ENCODE measurements at regions not wholly inside any gene's neighbourhood (a gene's known extent, or its start where the extent isn't known, plus 50 kb on each side); places are given as distances from the start of the nearest gene placed in this dataset.

- no peak for DNase-seq (ENCODE audit: extremely low read depth, low read depth)
Observed at GRCh38 chr4:22903913-22904312, 211.2 kb downstream of the GBA3 start.

DNA sequence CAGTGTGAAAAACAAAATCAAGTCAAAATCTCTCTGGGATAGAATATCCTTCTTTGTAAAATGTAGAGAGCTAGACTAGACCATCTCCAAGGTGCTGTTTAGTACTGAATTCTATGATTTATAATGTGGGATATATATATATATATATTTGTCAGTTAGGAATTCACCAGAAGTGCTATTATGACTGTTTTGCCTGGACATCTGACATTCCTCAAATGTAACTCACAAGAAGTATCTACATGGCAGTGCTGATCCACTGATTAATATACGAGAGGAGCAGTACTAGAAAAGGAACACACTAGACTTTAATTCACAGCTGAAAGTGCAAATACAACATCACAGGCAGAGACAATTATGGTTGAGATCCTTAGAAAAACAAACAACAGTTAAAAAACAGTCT, 208.9 kb downstream of the GBA3 start:
- no peak for DNase-seq (ENCODE audit: extremely low read depth, low read depth)

DNA sequence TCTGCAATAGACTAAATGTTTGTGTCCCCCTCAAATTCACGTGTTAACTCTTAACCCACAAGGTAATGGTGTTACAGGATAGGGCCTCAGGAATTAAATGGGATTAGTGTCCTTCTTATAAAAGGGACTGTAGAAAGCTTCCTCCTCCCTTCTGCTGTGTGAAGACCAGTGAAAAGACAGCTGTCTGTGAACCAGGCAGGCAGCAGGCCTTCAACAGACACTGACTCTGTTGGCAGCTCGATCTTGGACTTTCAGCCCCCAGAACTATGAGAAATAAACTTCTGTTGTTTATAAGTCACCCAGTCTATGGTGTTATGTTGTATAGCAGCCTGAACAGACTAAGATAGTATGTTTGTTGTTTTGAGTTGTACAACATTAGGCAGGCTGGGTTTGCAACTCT, 208.1 kb downstream of the GBA3 start:
- DNase-seq (ENCODE audit: extremely low read depth, low read depth), result no peak

- DNase-seq (ENCODE audit: extremely low read depth, low read depth), result peak; percentile 33
Observed at GRCh38 chr4:22897520-22898108, 204.9 kb downstream of the GBA3 start.

DNA sequence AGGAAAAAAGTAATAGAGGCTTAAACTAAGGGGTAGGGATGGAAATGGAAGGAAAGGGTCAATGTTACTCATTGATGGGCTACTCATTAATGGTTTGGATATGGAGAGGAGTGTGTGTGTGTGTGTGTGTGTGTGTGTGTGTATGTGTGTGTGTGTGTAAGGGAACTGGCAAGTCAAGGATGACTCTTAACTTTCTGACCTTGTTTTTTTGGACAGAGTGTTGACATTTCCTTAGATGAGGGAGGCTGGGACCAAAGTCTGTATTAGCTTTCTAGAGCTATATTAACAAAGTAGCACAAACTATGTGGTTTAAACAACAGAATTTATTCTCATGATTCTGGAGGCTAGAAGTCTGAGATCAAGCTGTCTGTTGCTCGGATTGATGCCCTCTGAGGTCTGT, 202.7 kb downstream of the GBA3 start:
- no peak for DNase-seq (ENCODE audit: extremely low read depth, low read depth)

DNA sequence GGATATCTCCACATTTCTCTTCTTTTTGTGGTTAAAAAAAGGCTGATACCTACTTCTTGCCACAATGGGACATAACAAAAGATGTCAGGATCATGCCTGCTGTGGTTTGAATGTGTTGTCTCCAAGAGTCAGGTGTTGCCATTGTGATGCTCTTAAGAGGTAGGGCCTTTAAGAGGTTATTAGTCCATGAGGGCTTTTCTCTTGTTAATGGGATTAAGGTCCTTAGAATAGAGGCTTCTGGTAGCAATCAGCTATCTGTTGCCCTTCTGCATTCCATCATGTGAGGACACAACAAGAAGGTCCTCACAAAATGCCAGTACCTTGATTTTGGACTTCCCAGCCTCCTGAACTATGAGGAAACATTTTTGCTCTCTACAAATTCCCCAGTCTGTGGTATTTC, 191.4 kb downstream of the GBA3 start:
- no peak for DNase-seq (ENCODE audit: extremely low read depth, low read depth)

GRCh38 chr4:22881411-22881810, 188.7 kb downstream of the GBA3 start:
- no peak for DNase-seq (ENCODE audit: extremely low read depth, low read depth)

DNA sequence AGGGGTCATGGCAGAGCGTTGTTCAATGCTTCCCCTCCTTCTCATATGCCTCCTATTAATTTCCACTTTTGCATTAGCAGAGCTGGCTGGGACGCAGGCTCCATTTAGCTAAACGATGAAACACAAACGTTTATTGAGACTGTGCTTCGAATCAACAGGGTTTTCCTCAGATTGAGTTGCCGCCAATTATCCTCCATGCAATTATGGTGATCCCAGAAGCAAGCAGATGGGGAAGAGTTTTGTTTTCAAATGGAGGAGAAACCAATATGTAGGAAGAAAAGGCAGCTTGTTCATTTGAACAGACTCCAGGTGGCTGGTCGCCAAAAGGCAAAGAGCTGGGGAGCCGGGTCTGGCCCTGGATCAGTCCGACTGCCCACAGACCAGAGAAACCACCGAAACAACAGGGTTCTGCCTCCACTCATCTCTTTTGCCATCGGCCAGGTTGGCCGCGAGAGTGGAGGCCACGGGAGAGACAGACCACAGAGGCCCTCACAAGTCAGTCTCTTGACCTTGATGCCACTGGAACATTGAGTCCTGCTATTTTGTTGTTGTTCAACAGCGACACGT, 184.8 kb downstream of the GBA3 start:
- no peak for DNase-seq (ENCODE audit: extremely low read depth, low read depth)

DNA sequence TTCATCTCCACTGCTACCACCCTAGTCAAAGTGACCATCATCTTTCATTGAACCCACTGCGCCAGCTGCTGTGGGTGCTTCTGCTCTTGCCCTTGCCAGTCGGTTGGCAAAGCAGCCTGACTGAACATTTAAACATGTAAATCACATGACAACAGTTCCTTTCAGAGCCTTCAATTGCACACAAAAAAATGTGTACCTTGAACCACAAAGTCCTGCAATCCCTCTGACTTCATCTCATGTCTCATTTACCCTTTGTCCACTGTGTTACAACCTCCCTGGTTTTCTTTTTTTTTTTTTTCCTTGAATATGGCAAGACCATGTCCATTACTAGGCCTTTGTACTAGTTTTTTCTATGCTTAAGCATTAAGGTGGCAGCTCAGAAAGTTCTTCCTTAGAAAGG, 183.5 kb downstream of the GBA3 start:
- no peak for DNase-seq (ENCODE audit: extremely low read depth, low read depth)

- DNase-seq (ENCODE audit: extremely low read depth, low read depth), result no peak
Observed at GRCh38 chr4:22875587-22876257, 183.0 kb downstream of the GBA3 start.

DNA sequence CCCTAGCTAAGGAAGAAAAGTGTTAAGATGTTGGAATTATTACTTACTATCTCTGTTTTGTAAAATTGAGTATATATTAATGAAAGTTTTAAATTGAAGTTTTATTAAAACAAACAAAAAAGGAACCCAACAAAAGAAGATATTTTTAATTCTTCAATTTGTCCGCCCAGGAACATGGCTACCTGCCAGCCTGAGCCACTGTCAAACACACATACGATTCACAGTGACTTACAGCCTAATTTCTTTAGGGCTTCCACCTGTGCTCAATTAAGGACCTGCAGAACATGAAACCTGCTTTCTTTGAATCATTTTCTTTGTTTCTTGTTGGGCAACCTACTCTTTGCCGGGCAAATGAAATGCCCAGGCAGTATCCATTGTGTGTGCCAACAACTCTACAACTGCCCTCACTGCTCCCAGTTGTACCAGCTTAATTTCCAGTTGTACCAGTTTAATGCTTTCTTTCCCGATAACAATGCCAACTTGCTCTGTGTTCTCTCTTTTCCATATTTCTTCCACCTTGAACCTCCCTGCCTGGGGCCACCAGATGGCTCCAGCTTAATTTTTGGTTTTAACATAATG, 181.7 kb downstream of the GBA3 start:
- no peak for DNase-seq (ENCODE audit: extremely low read depth, low read depth)

GRCh38 chr4:22873899-22874298, 181.2 kb downstream of the GBA3 start:
- DNase-seq (ENCODE audit: extremely low read depth, low read depth), result no peak

GRCh38 chr4:22870847-22871449, 178.2 kb downstream of the GBA3 start:
- DNase-seq (ENCODE audit: extremely low read depth, low read depth), result no peak

DNA sequence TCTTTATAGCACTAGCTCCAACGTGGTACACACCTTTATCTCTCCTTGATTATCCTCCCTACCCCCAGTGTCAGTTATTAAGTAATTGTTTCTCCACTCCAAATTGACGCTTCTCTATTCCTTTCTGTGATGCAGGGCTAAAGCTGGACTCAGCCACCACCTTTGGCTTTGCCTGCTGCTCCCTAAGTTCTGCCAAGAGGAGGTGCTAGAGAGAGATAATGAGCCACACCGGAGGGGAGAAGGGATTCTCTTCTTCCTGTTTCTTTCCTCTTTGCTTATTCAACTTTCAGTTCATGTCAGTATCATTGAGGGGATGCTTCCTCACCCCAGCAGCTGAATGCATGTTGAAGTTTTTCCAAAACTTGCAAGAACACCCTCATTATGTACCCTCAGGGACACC, 176.5 kb downstream of the GBA3 start:
- DNase-seq (ENCODE audit: extremely low read depth, low read depth), result peak; percentile 3

Measured in NCI-H460 (cell line).